ENCODE measurements at regions not wholly inside any gene's neighbourhood (a gene's known extent, or its start where the extent isn't known, plus 50 kb on each side); places are given as distances from the start of the nearest gene placed in this dataset.

DNA sequence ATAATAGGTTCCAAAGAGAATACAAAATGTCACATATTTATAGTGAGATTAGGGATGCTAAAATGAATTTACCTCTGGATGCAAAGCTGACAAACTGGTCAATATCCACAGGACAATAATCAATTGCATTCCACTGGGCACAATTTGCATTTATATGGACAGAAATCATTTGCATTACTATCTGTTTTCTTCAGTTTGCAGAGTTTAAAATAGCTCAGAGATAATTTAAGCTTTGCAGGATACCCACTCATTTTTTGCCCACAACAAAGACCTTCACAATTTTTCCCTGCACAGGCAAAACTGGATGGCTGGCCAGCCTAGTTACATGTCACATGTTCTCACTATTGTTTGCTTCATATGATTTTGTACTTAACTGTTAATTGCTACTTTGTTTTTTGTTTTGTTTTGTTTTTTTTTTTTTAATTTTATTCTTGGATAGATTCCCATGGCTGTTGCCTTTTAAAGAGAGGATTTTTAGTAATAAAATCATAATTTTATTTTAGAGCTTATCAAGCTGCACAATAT, 483.5 kb downstream of the UTRN start:
- Mint-ChIP-seq H3K27ac (no peak overlapping the region), H3K36me3 (ENCODE audit: low read depth) (peaks cover 9% of the 10 kb centered on the region), H3K4me1 (ENCODE audit: low read depth) (no peaks in the 10 kb centered on the region), H3K9me3 (no peaks in the 10 kb centered on the region), H3K27me3 (ENCODE audit: insufficient read depth) (peaks cover 2% of the 10 kb centered on the region; the same call in 1 of the 2 replicates), H3K4me3 (no peak overlapping the region)
- TF ChIP-seq, protein P1, sequence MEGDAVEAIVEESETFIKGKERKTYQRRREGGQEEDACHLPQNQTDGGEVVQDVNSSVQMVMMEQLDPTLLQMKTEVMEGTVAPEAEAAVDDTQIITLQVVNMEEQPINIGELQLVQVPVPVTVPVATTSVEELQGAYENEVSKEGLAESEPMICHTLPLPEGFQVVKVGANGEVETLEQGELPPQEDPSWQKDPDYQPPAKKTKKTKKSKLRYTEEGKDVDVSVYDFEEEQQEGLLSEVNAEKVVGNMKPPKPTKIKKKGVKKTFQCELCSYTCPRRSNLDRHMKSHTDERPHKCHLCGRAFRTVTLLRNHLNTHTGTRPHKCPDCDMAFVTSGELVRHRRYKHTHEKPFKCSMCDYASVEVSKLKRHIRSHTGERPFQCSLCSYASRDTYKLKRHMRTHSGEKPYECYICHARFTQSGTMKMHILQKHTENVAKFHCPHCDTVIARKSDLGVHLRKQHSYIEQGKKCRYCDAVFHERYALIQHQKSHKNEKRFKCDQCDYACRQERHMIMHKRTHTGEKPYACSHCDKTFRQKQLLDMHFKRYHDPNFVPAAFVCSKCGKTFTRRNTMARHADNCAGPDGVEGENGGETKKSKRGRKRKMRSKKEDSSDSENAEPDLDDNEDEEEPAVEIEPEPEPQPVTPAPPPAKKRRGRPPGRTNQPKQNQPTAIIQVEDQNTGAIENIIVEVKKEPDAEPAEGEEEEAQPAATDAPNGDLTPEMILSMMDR (IDR thresholded peaks at IDR 0.05): no peak
- no peak for DNase-seq

DNA sequence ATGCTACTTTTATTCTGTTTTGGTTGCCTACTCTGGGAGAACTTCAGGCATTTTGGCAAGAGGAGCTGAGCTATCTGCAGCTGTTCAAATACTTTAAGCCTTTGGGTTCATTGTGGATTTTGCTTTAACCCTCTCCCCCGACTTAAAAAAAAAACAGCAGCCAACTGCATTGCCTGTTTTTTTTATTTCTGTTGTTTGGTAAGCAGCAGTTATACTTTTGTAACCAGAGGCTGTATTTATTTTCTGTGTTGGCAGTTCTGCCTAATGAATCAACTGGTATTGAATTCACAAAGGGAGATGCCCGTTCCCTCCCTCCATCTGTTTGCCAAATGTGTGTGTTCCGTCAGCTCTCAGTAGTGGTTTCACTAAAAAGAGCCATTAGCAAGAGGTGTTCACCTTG, 484.0 kb downstream of the UTRN start:
- H3K4me3 Mint-ChIP-seq: no peak overlapping the region
- H3K9me3 Mint-ChIP-seq: no peaks in the 10 kb centered on the region
- H3K4me1 Mint-ChIP-seq (ENCODE audit: low read depth): no peaks in the 10 kb centered on the region
- peaks cover 14% of the 10 kb centered on the region for H3K36me3 Mint-ChIP-seq (ENCODE audit: low read depth)
- DNase-seq: no peak
- H3K27ac Mint-ChIP-seq: no peak overlapping the region
- peaks cover 2% of the 10 kb centered on the region; the same call in 1 of the 2 replicates for H3K27me3 Mint-ChIP-seq (ENCODE audit: insufficient read depth)
- TF ChIP-seq, protein P1 (IDR thresholded peaks at IDR 0.05): no peak

DNA sequence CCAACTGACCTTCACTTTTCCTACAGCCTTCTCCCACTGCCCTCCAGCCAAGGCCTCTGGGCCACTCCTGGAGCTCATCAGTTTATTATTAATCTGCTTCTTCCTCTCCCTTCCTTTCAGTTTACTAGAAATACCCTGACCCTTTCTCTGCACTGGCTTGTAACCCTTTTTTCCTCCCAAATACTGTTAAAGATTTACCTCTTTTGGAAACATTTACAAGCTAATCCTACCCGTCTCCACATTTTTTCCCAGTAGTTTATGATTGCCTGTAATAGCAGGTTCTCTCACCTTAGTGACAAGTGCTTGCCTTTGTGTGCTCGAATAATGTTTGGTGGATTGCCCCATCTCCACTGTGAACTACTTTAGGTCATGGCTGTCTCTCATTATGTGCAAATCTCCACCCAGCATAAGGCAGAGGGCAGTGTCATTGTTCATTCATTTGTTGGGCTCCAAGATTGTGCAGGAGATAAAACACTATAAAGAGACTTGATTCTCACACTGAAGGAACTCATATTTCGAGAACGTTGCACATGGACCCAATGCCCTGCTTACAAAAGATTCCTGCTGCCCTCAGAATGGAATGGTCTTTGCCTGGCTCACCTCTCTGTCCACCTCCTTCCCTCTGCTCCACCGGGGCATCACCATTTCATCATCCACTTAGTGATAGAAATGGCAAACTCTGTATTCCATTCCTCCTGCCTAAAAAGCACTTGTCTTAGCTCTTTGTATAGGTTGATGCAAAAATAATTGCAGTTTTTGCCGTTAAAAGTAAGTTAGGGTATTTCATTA, 491.1 kb downstream of the UTRN start:
- Mint-ChIP-seq H3K36me3 (ENCODE audit: low read depth) (peaks cover 27% of the 10 kb centered on the region), H3K4me3 (no peak overlapping the region), H3K27me3 (ENCODE audit: insufficient read depth) (no peaks in the 10 kb centered on the region; the same call in 1 of the 2 replicates), H3K4me1 (ENCODE audit: low read depth) (0 out of 2 replicates have a peak, but pooled peaks cover 1% of the 10 kb centered on the region), H3K9me3 (no peaks in the 10 kb centered on the region), H3K27ac (no peak overlapping the region)
- DNase-seq: no peak
- TF ChIP-seq, protein P1 (IDR thresholded peaks at IDR 0.05): no peak

- H3K27ac Mint-ChIP-seq: no peak overlapping the region
- TF ChIP-seq, protein P1 (IDR thresholded peaks at IDR 0.05): no peak
- no peak overlapping the region for H3K4me3 Mint-ChIP-seq
- H3K9me3 Mint-ChIP-seq: no peaks in the 10 kb centered on the region
- H3K36me3 Mint-ChIP-seq (ENCODE audit: low read depth): peaks cover 27% of the 10 kb centered on the region
- H3K27me3 Mint-ChIP-seq (ENCODE audit: insufficient read depth): no peaks in the 10 kb centered on the region; the same call in 1 of the 2 replicates
- DNase-seq: no peak
- peaks cover 10% of the 10 kb centered on the region for H3K4me1 Mint-ChIP-seq (ENCODE audit: low read depth)
Measured at GRCh38 chr6:144777249-144777648, 492.1 kb downstream of the UTRN start.

DNA sequence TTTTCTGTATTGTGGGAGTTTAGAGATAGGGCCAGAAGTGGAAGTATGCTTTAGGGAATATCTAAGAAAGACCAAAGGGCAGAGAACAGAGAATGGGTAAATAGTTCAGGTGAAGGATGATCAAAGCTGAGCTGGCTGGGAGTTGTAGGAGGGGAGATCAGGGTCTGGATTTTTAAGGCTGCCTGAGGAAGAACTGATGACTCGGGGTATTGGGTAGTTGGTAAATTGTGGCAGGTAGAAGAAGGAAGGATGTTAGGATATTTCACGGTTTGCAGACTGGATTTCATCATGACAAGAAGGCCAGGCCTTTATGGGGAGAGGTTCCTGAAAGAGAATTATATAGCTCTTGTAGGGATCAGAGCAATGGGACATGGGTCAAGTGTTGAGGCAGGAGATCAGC, 492.9 kb downstream of the UTRN start:
- TF ChIP-seq, protein P1 (IDR thresholded peaks at IDR 0.05): no peak
- H3K27me3 Mint-ChIP-seq (ENCODE audit: insufficient read depth): no peaks in the 10 kb centered on the region; the same call in 1 of the 2 replicates
- no peak for DNase-seq
- H3K36me3 Mint-ChIP-seq (ENCODE audit: low read depth): peaks cover 27% of the 10 kb centered on the region
- H3K9me3 Mint-ChIP-seq: no peaks in the 10 kb centered on the region
- peaks cover 10% of the 10 kb centered on the region for H3K4me1 Mint-ChIP-seq (ENCODE audit: low read depth)
- H3K27ac Mint-ChIP-seq: 0 out of 2 replicates have a peak overlapping the region, but pooled peaks have one; percentile 3
- H3K4me3 Mint-ChIP-seq: no peak overlapping the region

Measured in HFFc6 (cell line).